ENCODE measurements at regions not wholly inside any gene's neighbourhood (a gene's known extent, or its start where the extent isn't known, plus 50 kb on each side); places are given as distances from the start of the nearest gene placed in this dataset.

GRCh38 chr10:131676800-131677421, 223.9 kb upstream of the PPP2R2D start:
- DNase-seq: no peak

DNA sequence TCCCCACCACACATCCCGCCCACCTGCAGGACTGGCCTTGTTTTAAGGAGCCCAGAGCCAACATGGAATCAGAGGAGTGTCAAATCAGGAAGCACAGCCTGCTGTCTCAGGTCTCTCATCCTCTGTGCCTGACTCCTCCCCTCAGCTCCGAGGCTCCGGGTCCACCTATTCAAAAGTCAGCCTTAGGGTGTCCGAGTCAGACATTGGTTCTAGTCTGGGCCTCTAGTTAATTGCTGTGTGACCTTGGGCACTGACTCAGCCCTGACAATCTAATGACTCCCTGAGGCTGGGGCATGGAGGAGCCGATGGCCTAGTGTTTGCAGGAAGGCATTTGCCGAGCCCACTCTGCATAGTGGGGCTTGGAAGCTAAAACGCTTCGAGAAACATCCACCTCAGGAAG, 223.1 kb upstream of the PPP2R2D start:
- no peak for DNase-seq

- DNase-seq: no peak
Measured at GRCh38 chr10:131678171-131678570, 222.6 kb upstream of the PPP2R2D start.

GRCh38 chr10:131678613-131679012, 222.2 kb upstream of the PPP2R2D start:
- no peak for DNase-seq

DNA sequence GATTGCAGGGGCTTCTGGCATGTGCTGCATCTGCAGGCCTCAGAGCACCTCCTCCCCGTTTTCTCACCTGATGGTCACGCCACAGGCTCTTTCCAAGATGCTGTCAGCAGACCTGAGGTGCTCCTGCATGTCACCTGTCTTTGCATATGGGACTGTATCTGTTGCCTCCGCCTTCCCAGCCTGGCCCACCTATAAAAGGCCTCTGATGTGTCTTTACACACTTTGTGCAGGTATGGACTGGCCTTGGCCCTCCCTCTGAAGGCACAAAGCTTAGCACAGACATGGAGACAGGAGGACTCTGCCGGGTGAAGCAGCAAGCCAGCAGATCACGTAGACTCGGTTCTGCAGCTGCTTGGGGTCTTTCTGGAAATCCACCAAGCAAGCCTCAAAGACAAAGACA, 220.9 kb upstream of the PPP2R2D start:
- no peak for DNase-seq

GRCh38 chr10:131681122-131681521, 219.7 kb upstream of the PPP2R2D start:
- DNase-seq: no peak

- DNase-seq: no peak
Measured at GRCh38 chr10:131681656-131682055, 219.2 kb upstream of the PPP2R2D start.

DNA sequence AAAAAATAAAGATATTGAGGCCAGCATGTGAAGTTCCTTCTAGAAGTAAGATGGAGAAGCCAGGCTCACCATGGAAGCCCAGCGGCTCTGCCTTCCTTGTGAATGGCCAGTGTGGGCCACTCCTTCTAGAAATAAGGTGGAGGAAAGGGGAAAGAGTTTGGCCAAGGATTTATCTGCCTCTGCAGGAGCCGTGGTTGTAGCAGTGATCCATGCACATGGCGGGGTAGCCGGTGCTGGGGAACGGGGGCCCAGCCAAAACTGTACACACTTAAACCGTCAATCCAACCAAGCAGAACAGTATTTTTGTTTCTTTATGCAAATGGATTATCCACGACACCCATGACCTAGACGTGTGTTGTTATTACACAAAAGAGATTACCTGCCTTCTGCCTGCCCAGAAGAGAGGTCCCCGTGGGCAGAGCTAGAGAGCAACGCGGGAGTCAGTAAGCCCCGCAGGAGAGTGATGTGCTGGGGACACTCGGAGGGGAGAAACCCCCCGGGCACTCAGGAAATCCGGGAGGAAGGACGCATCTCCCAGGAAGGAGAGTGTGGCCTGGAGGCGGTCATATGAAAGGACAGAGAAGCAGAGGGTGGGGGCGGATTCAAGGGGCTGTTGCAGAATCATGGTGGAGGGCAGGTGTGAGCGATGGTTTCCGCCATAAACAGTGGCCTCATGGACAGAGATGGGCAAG, 218.4 kb upstream of the PPP2R2D start:
- no peak for DNase-seq

DNA sequence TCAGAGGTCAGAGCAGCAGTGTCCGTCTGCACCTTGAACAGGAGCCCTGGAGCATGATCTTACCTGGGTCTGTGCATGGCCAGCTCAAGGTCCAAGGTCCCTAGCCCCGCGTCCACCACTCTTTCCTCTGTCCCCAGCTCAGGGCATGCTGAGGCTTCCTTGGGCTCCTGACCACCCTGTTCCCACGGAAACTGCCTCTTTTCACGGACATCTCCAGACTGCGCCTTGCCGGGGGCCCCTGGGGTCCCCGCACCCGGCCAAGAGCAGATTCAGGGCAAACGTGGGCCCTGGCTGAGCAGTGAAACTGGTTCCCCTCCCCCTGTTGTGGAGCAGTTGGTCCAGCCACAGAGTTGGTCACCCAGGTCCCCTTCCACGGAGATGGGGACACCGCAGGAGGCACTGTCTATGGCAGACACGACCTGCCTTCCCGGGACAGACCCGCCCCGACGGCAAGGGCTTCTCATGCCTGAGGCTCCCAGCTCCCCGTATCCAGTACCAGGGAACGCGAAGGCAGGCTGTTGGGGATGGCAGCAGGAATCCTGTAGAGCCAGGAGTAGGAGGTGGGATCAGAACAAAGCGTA, 217.4 kb upstream of the PPP2R2D start:
- no peak for DNase-seq

- DNase-seq: no peak
Measured at GRCh38 chr10:131683941-131684340, 216.9 kb upstream of the PPP2R2D start.

DNA sequence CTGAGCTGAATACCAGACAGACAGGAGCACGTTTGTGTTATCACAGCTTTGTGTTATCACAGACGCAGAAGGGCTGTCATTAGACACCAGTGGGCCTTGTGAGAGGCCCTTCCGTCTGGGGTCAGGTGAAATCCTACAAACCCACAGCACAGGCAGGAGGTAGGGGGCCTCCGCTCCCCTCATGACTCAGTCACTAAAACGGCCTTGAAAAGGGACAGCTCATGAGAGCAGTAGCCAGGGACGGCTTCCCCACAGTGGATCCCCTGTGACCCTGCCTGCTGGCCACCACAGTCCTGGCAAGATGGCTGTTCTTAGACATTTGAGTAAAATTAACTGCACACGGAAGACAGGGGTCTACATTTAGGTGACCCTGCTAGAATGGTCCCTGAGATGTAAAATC, 215.8 kb upstream of the PPP2R2D start:
- no peak for DNase-seq

- DNase-seq: no peak
Measured at GRCh38 chr10:131685576-131685975, 215.2 kb upstream of the PPP2R2D start.

GRCh38 chr10:131686781-131687420, 213.9 kb upstream of the PPP2R2D start:
- no peak for DNase-seq

- DNase-seq: no peak
Measured at GRCh38 chr10:131688304-131688703, 212.5 kb upstream of the PPP2R2D start.

DNA sequence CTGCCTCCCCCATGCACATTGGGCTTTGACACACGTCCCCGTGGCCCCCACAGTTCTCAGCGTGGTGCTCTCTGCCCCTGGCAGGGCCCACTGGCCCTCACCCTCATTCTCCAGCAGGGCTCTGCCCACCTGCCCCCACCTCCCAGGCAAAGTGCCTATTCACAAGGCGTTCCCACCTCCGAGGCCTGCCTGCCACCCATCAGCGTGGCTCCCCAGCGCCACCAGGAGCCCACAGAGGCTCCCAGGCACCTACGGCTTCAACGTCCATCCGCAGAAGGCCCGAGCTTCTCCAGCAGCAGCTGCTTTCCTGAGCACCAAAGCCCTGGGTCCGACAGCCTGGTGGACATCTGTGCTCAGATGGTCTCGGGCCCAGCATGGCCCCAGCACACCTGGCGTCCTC, 211.8 kb upstream of the PPP2R2D start:
- no peak for DNase-seq

DNA sequence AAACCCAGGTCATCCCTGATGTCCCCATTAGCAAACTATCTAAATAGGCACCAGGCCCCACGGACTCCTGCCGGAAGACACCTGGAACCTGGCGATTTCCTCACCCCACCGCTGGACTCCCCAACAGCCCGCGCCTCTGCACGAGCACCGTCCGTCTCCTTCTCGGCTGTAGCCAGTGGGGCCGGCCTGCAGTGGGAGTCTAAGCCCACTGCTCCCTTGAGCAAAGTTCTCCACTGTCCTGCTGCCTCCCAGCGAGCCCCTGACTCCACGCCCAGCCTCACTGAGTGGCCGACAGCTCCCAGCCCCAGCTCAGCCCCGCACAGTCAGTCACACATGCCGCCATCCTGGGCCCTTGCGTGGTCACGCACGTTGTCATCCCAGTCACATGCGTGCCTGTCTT, 211.3 kb upstream of the PPP2R2D start:
- no peak for DNase-seq

DNA sequence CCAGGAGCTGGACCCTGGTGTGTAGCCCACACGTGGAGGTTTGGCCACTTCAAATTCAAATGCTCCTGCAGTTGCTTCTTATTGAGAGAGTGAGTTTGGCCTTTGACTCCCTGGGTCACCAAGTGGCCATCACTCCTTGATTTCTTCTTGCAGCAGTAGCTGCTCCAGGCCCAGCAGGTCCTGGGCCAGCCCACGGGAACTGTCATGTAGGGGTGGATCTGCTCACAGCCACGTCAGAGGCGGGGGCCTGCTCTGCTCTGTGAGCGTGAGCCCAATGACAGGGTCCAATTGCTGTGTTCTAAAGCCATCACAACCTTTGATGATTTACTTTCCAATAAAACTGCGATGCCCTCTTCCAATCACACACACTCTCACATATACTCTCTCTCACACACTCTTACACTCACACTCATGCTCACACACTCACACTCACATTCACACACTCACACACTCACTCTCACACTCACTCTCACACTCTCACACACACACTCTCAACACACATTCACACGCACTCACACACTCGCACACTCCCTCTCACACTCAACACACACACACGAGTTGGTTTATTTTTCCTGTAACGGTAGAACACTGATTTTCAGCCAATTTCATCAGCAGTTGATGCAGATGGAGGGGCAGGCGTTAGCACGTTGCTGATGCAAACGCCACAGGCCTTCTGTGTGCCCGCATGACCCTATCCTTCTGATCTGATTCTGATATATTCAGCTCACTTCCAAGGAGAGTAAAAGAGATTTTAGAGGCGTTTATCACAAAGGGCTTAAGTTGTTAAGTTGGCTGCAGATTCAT, 210.7 kb upstream of the PPP2R2D start:
- DNase-seq: no peak

DNA sequence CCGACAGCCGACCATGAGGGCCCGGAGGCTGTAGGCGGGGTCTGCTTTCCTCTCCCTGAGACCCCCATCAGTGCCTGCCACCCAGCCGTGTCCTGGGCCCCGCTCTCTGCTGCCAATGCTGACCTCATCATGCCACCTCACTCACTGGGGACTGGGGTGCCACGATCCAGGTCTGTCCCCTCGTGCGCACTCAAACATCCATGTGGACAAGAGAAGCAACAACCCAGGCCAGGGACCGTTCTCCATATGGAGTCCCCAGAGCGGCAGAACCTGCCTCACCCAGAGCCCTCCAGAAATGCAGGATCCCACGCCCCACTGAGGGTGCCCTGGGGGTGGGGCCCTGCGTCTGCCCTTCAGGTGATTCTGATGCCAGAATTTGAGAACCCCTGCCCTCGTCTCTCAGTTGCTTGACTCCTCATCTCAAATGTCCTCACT, 210.0 kb upstream of the PPP2R2D start:
- DNase-seq: no peak

- DNase-seq: no peak
Measured at GRCh38 chr10:131691481-131692090, 209.2 kb upstream of the PPP2R2D start.

GRCh38 chr10:131692176-131692575, 208.6 kb upstream of the PPP2R2D start:
- no peak for DNase-seq

GRCh38 chr10:131692686-131693334, 208.0 kb upstream of the PPP2R2D start:
- no peak for DNase-seq

GRCh38 chr10:131693766-131694165, 207.0 kb upstream of the PPP2R2D start:
- no peak for DNase-seq
